DOHH2 (cell line): ENCODE measurements at regions not wholly inside any gene's neighbourhood (a gene's known extent, or its start where the extent isn't known, plus 50 kb on each side); places are given as distances from the start of the nearest gene placed in this dataset.

Experiments used
- H3F3A ChIP-seq: fragments of 200-600 bp; sonication (generic), shearing (Covaris generic); 2 replicates; pipeline ENCODE4 v1.6.0; 2016; ENCODE audit warnings: antibody characterized with exemption, mild to moderate bottlenecking; ENCODE audit not compliant: control insufficient read depth, insufficient read depth
- H3K27ac ChIP-seq: fragments of 200-600 bp; sonication (generic); 2 replicates; pipeline ENCODE4 v1.5.1; 2014; ENCODE audit warnings: low read depth, mild to moderate bottlenecking, low read length, moderate library complexity
- H3K27me3 ChIP-seq: fragments of 200-600 bp; sonication (generic); 2 replicates; pipeline ENCODE4 v1.6.1; 2014; ENCODE audit warnings: mild to moderate bottlenecking, low read length, mixed read lengths; ENCODE audit not compliant: control insufficient read depth
- H3K36me3 ChIP-seq: fragments of 200-600 bp; sonication (generic); 2 replicates; pipeline ENCODE4 v1.6.1; 2014; ENCODE audit warnings: mild to moderate bottlenecking, low read length, moderate library complexity, mixed read lengths; ENCODE audit not compliant: control insufficient read depth
- H3K4me1 ChIP-seq: fragments of 200-600 bp; sonication (generic); 2 replicates; pipeline ENCODE4 v1.6.1; 2014; ENCODE audit warnings: mild to moderate bottlenecking, low read length, mixed read lengths; ENCODE audit not compliant: control insufficient read depth
- H3K4me2 ChIP-seq: fragments of 200-600 bp; sonication (generic); 2 replicates; pipeline ENCODE4 v1.6.0; 2014; ENCODE audit warnings: mild to moderate bottlenecking, low read length, moderate library complexity
- H3K4me3 ChIP-seq: fragments of 200-600 bp; sonication (generic); 2 replicates; pipeline ENCODE4 v1.5.1; 2014; ENCODE audit warnings: mild to moderate bottlenecking, low read length, mixed read lengths
- H3K79me2 ChIP-seq: fragments of 200-600 bp; sonication (generic); 2 replicates; pipeline ENCODE4 v1.6.1; 2014; ENCODE audit warnings: mild to moderate bottlenecking, low read length, mixed read lengths; ENCODE audit not compliant: control insufficient read depth
- H3K9me2 ChIP-seq: fragments of 200-600 bp; sonication (generic); replicated peaks from 2 replicates; pipeline ENCODE4 v1.6.1; 2014; ENCODE audit warnings: mild to moderate bottlenecking, low read length, mixed read lengths; ENCODE audit not compliant: control insufficient read depth
- H3K9me3 ChIP-seq: fragments of 200-600 bp; sonication (generic); 2 replicates; pipeline ENCODE4 v1.6.1; 2014; ENCODE audit warnings: antibody characterized with exemption, low read length, mixed read lengths; ENCODE audit not compliant: control insufficient read depth, insufficient read depth
- H4K20me1 ChIP-seq: fragments of 200-600 bp; sonication (generic); 2 replicates; pipeline ENCODE4 v1.6.0; 2014; ENCODE audit warnings: low read depth, mild to moderate bottlenecking, antibody characterized with exemption, low read length, moderate library complexity; ENCODE audit not compliant: control insufficient read depth, insufficient read depth
- EZH2phosphoT487 ChIP-seq: fragments of 200-600 bp; sonication (generic); IDR thresholded peaks from 2 replicates; pipeline ENCODE4 v1.6.1; 2017; ENCODE audit warnings: borderline replicate concordance, mild to moderate bottlenecking, antibody characterized with exemption, low read length, moderate library complexity, mixed read lengths
- TF ChIP-seq, protein P1 (sequence below): fragments of 200-600 bp; sonication (generic); IDR thresholded peaks from one replicate; pipeline ENCODE4 v1.5.1; 2014; ENCODE audit warnings: antibody characterized with exemption, mild to moderate bottlenecking, low read depth, low read length; ENCODE audit not compliant: poor library complexity, severe bottlenecking

GRCh38 chr5:97494465-97494864 is 311.4 kb upstream of the RIOK2 start:
- TF ChIP-seq EZH2phosphoT487 = no peak
- TF ChIP-seq, protein P1, sequence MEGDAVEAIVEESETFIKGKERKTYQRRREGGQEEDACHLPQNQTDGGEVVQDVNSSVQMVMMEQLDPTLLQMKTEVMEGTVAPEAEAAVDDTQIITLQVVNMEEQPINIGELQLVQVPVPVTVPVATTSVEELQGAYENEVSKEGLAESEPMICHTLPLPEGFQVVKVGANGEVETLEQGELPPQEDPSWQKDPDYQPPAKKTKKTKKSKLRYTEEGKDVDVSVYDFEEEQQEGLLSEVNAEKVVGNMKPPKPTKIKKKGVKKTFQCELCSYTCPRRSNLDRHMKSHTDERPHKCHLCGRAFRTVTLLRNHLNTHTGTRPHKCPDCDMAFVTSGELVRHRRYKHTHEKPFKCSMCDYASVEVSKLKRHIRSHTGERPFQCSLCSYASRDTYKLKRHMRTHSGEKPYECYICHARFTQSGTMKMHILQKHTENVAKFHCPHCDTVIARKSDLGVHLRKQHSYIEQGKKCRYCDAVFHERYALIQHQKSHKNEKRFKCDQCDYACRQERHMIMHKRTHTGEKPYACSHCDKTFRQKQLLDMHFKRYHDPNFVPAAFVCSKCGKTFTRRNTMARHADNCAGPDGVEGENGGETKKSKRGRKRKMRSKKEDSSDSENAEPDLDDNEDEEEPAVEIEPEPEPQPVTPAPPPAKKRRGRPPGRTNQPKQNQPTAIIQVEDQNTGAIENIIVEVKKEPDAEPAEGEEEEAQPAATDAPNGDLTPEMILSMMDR = no peak
- H3K27ac ChIP-seq = no peak overlapping the region
- no peaks in the 10 kb centered on the region for H3K27me3 ChIP-seq
- no peaks in the 10 kb centered on the region for H4K20me1 ChIP-seq
- H3K4me1 ChIP-seq = no peaks in the 10 kb centered on the region
- H3K79me2 ChIP-seq = no peaks in the 10 kb centered on the region
- no peak overlapping the region for H3K4me3 ChIP-seq
- H3K9me3 ChIP-seq = no peaks in the 10 kb centered on the region
- H3K4me2 ChIP-seq = no peak overlapping the region
- no peaks in the 10 kb centered on the region for H3F3A ChIP-seq
- no peaks in the 10 kb centered on the region for H3K9me2 ChIP-seq
- H3K36me3 ChIP-seq = no peaks in the 10 kb centered on the region

GRCh38 chr5:97495301-97495700 is 312.3 kb upstream of the RIOK2 start:
- Histone ChIP-seq H3K36me3 (no peaks in the 10 kb centered on the region), H3K4me1 (no peaks in the 10 kb centered on the region), H3K79me2 (no peaks in the 10 kb centered on the region), H4K20me1 (no peaks in the 10 kb centered on the region), H3K9me2 (no peaks in the 10 kb centered on the region), H3K4me2 (no peak overlapping the region), H3F3A (no peaks in the 10 kb centered on the region), H3K4me3 (no peak overlapping the region), H3K27me3 (no peaks in the 10 kb centered on the region), H3K27ac (no peak overlapping the region), H3K9me3 (no peaks in the 10 kb centered on the region)
- TF ChIP-seq, protein P1 = no peak
- TF ChIP-seq EZH2phosphoT487 = no peak

DNA sequence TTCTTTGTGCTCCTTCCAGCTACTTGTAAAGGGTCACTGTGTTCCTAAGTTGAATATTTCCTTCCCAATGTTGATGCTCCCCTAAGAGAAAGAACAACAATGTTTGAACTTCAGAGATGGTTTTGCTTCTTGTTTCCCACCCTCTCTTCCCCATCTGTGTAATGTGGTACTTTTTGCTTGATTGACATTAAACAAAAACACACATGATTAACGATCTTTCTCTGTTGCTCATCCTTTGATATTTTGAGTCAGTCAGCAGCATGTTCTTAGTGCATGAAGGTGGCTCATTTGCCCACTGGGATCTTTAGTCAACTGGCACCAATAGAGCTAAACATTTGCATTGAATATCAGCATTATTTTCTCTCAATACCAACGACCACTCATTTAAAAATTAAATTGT is 313.0 kb upstream of the RIOK2 start:
- Histone ChIP-seq H3K4me2 (no peak overlapping the region), H3K79me2 (no peaks in the 10 kb centered on the region), H3K9me2 (no peaks in the 10 kb centered on the region), H3K27me3 (no peaks in the 10 kb centered on the region), H3F3A (no peaks in the 10 kb centered on the region), H4K20me1 (no peaks in the 10 kb centered on the region), H3K27ac (no peak overlapping the region), H3K36me3 (no peaks in the 10 kb centered on the region), H3K4me3 (no peak overlapping the region), H3K4me1 (no peaks in the 10 kb centered on the region), H3K9me3 (no peaks in the 10 kb centered on the region)
- TF ChIP-seq, protein P1 = no peak
- no peak for TF ChIP-seq EZH2phosphoT487

DNA sequence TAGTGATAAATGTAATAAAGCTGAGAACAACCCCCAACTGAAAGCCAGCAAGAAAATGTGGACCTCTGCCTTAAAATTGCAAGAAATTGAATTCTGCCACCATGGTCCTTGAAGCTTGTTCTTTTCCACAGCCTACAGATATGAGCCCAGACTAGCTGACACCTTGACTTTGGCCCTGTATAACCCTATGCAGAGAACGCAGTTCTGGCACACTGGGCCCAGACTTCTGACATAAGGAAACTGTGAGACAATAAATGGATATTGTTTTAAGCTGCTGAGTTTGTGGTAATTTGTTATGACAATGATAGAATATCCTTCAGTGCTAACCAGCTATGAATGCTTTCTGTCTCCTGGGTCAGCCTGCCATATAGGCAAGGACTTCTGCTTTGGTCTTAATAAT is 315.6 kb upstream of the RIOK2 start:
- Histone ChIP-seq H3K9me2 (no peaks in the 10 kb centered on the region), H3K9me3 (no peaks in the 10 kb centered on the region), H3F3A (no peaks in the 10 kb centered on the region), H3K4me3 (no peak overlapping the region), H3K27me3 (no peaks in the 10 kb centered on the region), H3K36me3 (no peaks in the 10 kb centered on the region), H3K79me2 (no peaks in the 10 kb centered on the region), H4K20me1 (no peaks in the 10 kb centered on the region), H3K4me2 (no peak overlapping the region), H3K4me1 (no peaks in the 10 kb centered on the region), H3K27ac (no peak overlapping the region)
- TF ChIP-seq EZH2phosphoT487 = no peak
- TF ChIP-seq, protein P1 = no peak
